ENCODE measurements at regions not wholly inside any gene's neighbourhood (a gene's known extent, or its start where the extent isn't known, plus 50 kb on each side); places are given as distances from the start of the nearest gene placed in this dataset.

DNA sequence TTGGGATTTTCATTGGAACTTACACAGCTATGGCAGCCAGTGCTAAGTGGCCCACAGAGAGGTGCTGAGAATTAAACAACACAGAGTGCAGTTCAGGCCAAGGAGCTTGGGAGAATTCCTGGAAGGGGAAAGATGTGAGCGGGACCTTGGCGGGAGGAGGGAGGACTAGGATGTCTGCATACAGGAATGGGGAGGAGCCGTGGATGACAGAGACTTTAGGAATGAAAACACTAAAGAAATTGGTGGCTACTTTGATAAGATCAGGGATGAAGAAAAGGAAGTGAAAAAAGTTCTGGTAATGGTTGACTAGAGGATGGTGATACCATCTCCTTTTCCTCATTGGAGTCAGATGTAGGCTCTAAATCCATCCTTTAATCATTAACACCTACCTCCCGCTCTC is 234.2 kb upstream of the FZD8 start:
- no peak for TF ChIP-seq POLR2A (IDR thresholded peaks at IDR 0.05)
- TF ChIP-seq CTCF (IDR thresholded peaks at IDR 0.05): no peak
- no peak for TF ChIP-seq EP300 (IDR thresholded peaks at IDR 0.05)
